ENCODE measurements at regions not wholly inside any gene's neighbourhood (a gene's known extent, or its start where the extent isn't known, plus 50 kb on each side); places are given as distances from the start of the nearest gene placed in this dataset.

GRCh38 chr7:25572423-25572822 is 344.1 kb upstream of the NPVF start:
- TF ChIP-seq CTCF (IDR thresholded peaks at IDR 0.05): no peak
- TF ChIP-seq POLR2A (IDR thresholded peaks at IDR 0.05): no peak
